ENCODE measurements at regions not wholly inside any gene's neighbourhood (a gene's known extent, or its start where the extent isn't known, plus 50 kb on each side); places are given as distances from the start of the nearest gene placed in this dataset.
"Not testable (repeated sequence)": the region's sequence is repeated elsewhere in the genome, so short reads cannot be mapped to it uniquely, and the experiment has no call there.

- Histone ChIP-seq H3K27me3 (ENCODE audit: control insufficient read depth in 1 of 2, insufficient read depth in 2 of 2, low read length in 1 of 2) (no peaks in the 10 kb centered on the region), H3K36me3 (ENCODE audit: control insufficient read depth in 1 of 2, insufficient read depth in 2 of 2, low read length in 1 of 2) (no peaks in the 10 kb centered on the region), H3K4me1 (ENCODE audit: control insufficient read depth in 1 of 2, insufficient read depth in 2 of 2, low read length in 2 of 2) (no peaks in the 10 kb centered on the region), H3K27ac (ENCODE audit: low read depth in 1 of 2, low read length in 2 of 2) (no peak overlapping the region), H3K9me3 (ENCODE audit: control insufficient read depth, low read length) (no peaks in the 10 kb centered on the region), H3K4me3 (ENCODE audit: low read length in 2 of 2) (no peak overlapping the region)
- 95% methylated on average over 26 of the region's 26 CpGs for WGBS, 2 donors
- intact Hi-C loops (cut with DNase I): loop anchor here in 1 of 2 donors (10.0 kb wide), 1 partner anchor 369 kb away; no protein-coding TSS in a partner anchor
- ATAC-seq (ENCODE audit: low FRiP score): no peak
- DNase-seq: no peak
Observed at GRCh38 chr18:78875778-78876650, 103.6 kb upstream of the SALL3 start.

GRCh38 chr18:78876868-78877267 is 102.8 kb upstream of the SALL3 start:
- Histone ChIP-seq H3K36me3 (ENCODE audit: control insufficient read depth in 1 of 2, insufficient read depth in 2 of 2, low read length in 1 of 2) (no peaks in the 10 kb centered on the region), H3K27me3 (ENCODE audit: control insufficient read depth in 1 of 2, insufficient read depth in 2 of 2, low read length in 1 of 2) (no peaks in the 10 kb centered on the region), H3K4me1 (ENCODE audit: control insufficient read depth in 1 of 2, insufficient read depth in 2 of 2, low read length in 2 of 2) (no peaks in the 10 kb centered on the region), H3K9me3 (ENCODE audit: control insufficient read depth, low read length) (no peaks in the 10 kb centered on the region), H3K4me3 (ENCODE audit: low read length in 2 of 2) (no peak overlapping the region), H3K27ac (ENCODE audit: low read depth in 1 of 2, low read length in 2 of 2) (no peak overlapping the region)
- intact Hi-C loops (cut with DNase I): loop anchor here in 1 of 2 donors (10.0 kb wide), 1 partner anchor 368 kb away; no protein-coding TSS in a partner anchor
- no peak for ATAC-seq (ENCODE audit: low FRiP score)
- WGBS, 2 donors: 86 to 88% methylated on average over 8 of the region's 8 CpGs
- DNase-seq: no peak

GRCh38 chr18:78878335-78878734 is 101.3 kb upstream of the SALL3 start:
- 94 to 98% methylated on average over 15 of the region's 15 CpGs for WGBS, 2 donors
- H3K27ac ChIP-seq (ENCODE audit: low read depth in 1 of 2, low read length in 2 of 2): no peak overlapping the region
- H3K4me3 ChIP-seq (ENCODE audit: low read length in 2 of 2): no peak overlapping the region
- H3K36me3 ChIP-seq (ENCODE audit: control insufficient read depth in 1 of 2, insufficient read depth in 2 of 2, low read length in 1 of 2): no peaks in the 10 kb centered on the region
- no peaks in the 10 kb centered on the region for H3K9me3 ChIP-seq (ENCODE audit: control insufficient read depth, low read length)
- intact Hi-C loops (cut with DNase I): loop anchor here in 1 of 2 donors (10.0 kb wide), 1 partner anchor 366 kb away; no protein-coding TSS in a partner anchor
- no peaks in the 10 kb centered on the region for H3K27me3 ChIP-seq (ENCODE audit: control insufficient read depth in 1 of 2, insufficient read depth in 2 of 2, low read length in 1 of 2)
- DNase-seq (no peak), ATAC-seq (ENCODE audit: low FRiP score) (no peak)
- H3K4me1 ChIP-seq (ENCODE audit: control insufficient read depth in 1 of 2, insufficient read depth in 2 of 2, low read length in 2 of 2): no peaks in the 10 kb centered on the region

- not testable (repeated sequence) for H3K9me3 ChIP-seq (ENCODE audit: control insufficient read depth, low read length); DNase-seq; H3K27ac ChIP-seq (ENCODE audit: low read depth in 1 of 2, low read length in 2 of 2); ATAC-seq (ENCODE audit: low FRiP score); H3K27me3 ChIP-seq (ENCODE audit: control insufficient read depth in 1 of 2, insufficient read depth in 2 of 2, low read length in 1 of 2); H3K4me1 ChIP-seq (ENCODE audit: control insufficient read depth in 1 of 2, insufficient read depth in 2 of 2, low read length in 2 of 2); H3K36me3 ChIP-seq (ENCODE audit: control insufficient read depth in 1 of 2, insufficient read depth in 2 of 2, low read length in 1 of 2); H3K4me3 ChIP-seq (ENCODE audit: low read length in 2 of 2)
- intact Hi-C loops (cut with DNase I): loop anchor here in 1 of 2 donors (10.0 kb wide), 1 partner anchor 366 kb away; no protein-coding TSS in a partner anchor
- WGBS, 2 donors: 86 to 90% methylated on average over 56 of the region's 56 CpGs
Observed at GRCh38 chr18:78879072-78879883, 100.3 kb upstream of the SALL3 start.

DNA sequence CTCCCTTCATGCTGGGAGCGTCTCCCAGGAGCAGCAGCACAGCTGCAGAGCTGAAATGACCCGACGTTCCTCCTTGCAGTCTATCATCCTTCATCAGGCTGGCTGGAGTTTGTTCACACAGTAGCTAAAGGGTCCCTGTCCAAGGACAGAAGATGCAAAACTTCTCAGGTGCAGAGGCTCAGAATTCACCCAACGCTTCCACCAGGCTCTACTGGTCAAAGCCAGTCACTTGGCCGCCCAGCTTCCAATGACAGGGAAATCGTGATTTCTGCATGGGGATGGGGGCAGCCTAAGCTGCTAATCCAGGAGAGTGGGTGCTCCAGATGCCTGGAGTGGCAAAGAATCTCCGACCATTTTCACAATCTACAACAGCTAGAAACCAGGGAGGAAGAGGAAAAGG is 97.0 kb upstream of the SALL3 start:
- Histone ChIP-seq H3K36me3 (ENCODE audit: control insufficient read depth in 1 of 2, insufficient read depth in 2 of 2, low read length in 1 of 2) (no peaks in the 10 kb centered on the region), H3K4me3 (ENCODE audit: low read length in 2 of 2) (no peak overlapping the region), H3K27ac (ENCODE audit: low read depth in 1 of 2, low read length in 2 of 2) (no peak overlapping the region), H3K27me3 (ENCODE audit: control insufficient read depth in 1 of 2, insufficient read depth in 2 of 2, low read length in 1 of 2) (no peaks in the 10 kb centered on the region), H3K4me1 (ENCODE audit: control insufficient read depth in 1 of 2, insufficient read depth in 2 of 2, low read length in 2 of 2) (no peaks in the 10 kb centered on the region), H3K9me3 (ENCODE audit: control insufficient read depth, low read length) (no peaks in the 10 kb centered on the region)
- intact Hi-C loops (cut with DNase I): no loop called here
- ATAC-seq (ENCODE audit: low FRiP score) (no peak), DNase-seq (no peak)
- WGBS, 2 donors: 69 to 74% methylated on average over 7 of the region's 7 CpGs

- WGBS, 2 donors: 81 to 89% methylated on average over 4 of the region's 4 CpGs
- Histone ChIP-seq H3K9me3 (ENCODE audit: control insufficient read depth, low read length) (no peaks in the 10 kb centered on the region), H3K36me3 (ENCODE audit: control insufficient read depth in 1 of 2, insufficient read depth in 2 of 2, low read length in 1 of 2) (no peaks in the 10 kb centered on the region), H3K4me3 (ENCODE audit: low read length in 2 of 2) (no peak overlapping the region), H3K4me1 (ENCODE audit: control insufficient read depth in 1 of 2, insufficient read depth in 2 of 2, low read length in 2 of 2) (no peaks in the 10 kb centered on the region), H3K27ac (ENCODE audit: low read depth in 1 of 2, low read length in 2 of 2) (no peak overlapping the region), H3K27me3 (ENCODE audit: control insufficient read depth in 1 of 2, insufficient read depth in 2 of 2, low read length in 1 of 2) (no peaks in the 10 kb centered on the region)
- ATAC-seq (ENCODE audit: low FRiP score) (no peak), DNase-seq (no peak)
- intact Hi-C loops (cut with DNase I): no loop called here
Observed at GRCh38 chr18:78883501-78883900, 96.1 kb upstream of the SALL3 start.

DNA sequence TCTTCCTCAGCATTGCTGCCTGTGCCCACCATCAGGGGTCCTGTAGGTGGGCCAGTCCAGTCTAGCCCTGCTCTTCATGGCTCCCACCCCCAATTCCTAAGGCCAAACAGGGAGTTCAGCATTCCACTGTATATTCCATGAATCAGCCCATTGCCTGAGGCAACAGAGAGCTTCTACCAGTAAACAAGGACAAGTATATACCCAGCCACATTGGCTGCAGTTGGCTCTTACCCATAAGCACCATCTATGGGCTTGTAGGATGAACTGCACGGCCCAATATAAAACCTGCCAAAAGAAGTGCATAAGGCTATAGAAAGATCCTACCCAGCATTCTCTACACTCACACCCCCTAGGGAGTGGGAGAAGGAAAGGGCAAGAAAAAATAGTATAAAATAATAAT is 95.1 kb upstream of the SALL3 start:
- H3K27me3 ChIP-seq (ENCODE audit: control insufficient read depth in 1 of 2, insufficient read depth in 2 of 2, low read length in 1 of 2): no peaks in the 10 kb centered on the region
- 37 to 100% methylated on average over 1 of the region's 1 CpG for WGBS, 2 donors
- no peaks in the 10 kb centered on the region for H3K9me3 ChIP-seq (ENCODE audit: control insufficient read depth, low read length)
- intact Hi-C loops (cut with DNase I): no loop called here
- H3K27ac ChIP-seq (ENCODE audit: low read depth in 1 of 2, low read length in 2 of 2): no peak overlapping the region
- H3K36me3 ChIP-seq (ENCODE audit: control insufficient read depth in 1 of 2, insufficient read depth in 2 of 2, low read length in 1 of 2): no peaks in the 10 kb centered on the region
- no peaks in the 10 kb centered on the region for H3K4me1 ChIP-seq (ENCODE audit: control insufficient read depth in 1 of 2, insufficient read depth in 2 of 2, low read length in 2 of 2)
- no peak for DNase-seq
- no peak overlapping the region for H3K4me3 ChIP-seq (ENCODE audit: low read length in 2 of 2)
- ATAC-seq (ENCODE audit: low FRiP score): no peak

DNA sequence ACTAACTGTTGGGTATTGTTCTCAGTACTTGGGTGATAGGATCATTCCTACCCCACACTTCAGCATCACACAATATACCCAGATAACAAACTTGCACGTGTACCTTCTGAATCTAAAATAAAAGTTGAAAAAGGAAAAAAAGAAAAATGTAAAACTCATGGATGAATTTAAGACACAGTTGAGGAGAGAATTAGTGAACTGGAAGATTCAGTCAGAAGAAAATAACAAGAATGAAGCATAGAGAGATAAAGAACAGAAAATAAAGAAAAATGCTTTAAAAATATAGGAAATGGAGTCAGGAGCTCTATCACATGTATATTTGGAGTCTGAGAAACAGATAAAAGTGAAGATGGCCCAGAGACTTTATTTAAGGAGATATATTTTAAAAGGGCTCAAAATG is 90.4 kb upstream of the SALL3 start:
- intact Hi-C loops (cut with DNase I): no loop called here
- ATAC-seq (ENCODE audit: low FRiP score): no peak

More for the DNA sequence above, 90.4 kb upstream of the SALL3 start:
- Histone ChIP-seq H3K27me3 (ENCODE audit: control insufficient read depth in 1 of 2, insufficient read depth in 2 of 2, low read length in 1 of 2) (no peaks in the 10 kb centered on the region), H3K4me1 (ENCODE audit: control insufficient read depth in 1 of 2, insufficient read depth in 2 of 2, low read length in 2 of 2) (no peaks in the 10 kb centered on the region), H3K27ac (ENCODE audit: low read depth in 1 of 2, low read length in 2 of 2) (no peak overlapping the region), H3K9me3 (ENCODE audit: control insufficient read depth, low read length) (peaks cover 2% of the 10 kb centered on the region), H3K4me3 (ENCODE audit: low read length in 2 of 2) (no peak overlapping the region), H3K36me3 (ENCODE audit: control insufficient read depth in 1 of 2, insufficient read depth in 2 of 2, low read length in 1 of 2) (no peaks in the 10 kb centered on the region)
- DNase-seq: no peak
- 89 to 93% methylated on average over 1 of the region's 1 CpG for WGBS, 2 donors

Data from aorta (tissue), 5 donors.